ENCODE measurements at regions not wholly inside any gene's neighbourhood (a gene's known extent, or its start where the extent isn't known, plus 50 kb on each side); places are given as distances from the start of the nearest gene placed in this dataset.

DNA sequence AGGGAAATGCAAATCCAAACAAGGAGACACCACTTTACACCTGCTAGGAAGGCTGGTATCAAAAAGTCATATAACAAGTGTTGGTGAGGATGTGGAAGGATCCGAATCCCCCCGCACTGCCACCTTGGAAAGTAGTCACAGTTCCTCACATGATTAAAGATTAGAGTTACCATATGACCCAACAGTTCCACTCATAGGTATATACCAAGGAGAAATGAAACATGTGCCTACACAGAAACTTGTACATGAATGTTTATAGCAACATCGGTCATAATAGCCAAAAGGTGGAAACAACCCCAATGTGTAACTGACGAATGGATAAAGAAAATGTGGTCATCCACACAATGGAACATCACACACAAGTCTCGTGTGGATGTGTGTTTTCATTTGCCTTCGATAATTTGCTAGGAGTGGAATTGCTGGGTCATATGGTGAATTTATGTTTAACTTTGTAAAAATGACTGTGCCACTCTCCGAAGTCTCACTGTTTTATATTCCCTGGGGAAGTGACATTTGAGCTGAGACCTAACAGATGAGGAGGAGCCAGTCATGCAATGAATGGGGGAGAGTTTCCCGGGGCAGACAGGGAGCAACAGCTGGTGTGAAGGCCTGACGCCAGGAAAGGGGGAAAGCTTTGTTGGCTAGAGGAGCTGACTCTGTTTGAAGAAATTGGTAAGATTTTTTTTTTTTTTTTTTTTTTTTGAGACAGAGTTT is 125.9 kb upstream of the MLN start:
- TF ChIP-seq, protein P1, sequence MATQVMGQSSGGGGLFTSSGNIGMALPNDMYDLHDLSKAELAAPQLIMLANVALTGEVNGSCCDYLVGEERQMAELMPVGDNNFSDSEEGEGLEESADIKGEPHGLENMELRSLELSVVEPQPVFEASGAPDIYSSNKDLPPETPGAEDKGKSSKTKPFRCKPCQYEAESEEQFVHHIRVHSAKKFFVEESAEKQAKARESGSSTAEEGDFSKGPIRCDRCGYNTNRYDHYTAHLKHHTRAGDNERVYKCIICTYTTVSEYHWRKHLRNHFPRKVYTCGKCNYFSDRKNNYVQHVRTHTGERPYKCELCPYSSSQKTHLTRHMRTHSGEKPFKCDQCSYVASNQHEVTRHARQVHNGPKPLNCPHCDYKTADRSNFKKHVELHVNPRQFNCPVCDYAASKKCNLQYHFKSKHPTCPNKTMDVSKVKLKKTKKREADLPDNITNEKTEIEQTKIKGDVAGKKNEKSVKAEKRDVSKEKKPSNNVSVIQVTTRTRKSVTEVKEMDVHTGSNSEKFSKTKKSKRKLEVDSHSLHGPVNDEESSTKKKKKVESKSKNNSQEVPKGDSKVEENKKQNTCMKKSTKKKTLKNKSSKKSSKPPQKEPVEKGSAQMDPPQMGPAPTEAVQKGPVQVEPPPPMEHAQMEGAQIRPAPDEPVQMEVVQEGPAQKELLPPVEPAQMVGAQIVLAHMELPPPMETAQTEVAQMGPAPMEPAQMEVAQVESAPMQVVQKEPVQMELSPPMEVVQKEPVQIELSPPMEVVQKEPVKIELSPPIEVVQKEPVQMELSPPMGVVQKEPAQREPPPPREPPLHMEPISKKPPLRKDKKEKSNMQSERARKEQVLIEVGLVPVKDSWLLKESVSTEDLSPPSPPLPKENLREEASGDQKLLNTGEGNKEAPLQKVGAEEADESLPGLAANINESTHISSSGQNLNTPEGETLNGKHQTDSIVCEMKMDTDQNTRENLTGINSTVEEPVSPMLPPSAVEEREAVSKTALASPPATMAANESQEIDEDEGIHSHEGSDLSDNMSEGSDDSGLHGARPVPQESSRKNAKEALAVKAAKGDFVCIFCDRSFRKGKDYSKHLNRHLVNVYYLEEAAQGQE (IDR thresholded peaks at IDR 0.05; ENCODE audit: low read depth, low read length): no peak
- TF ChIP-seq JUNB (IDR thresholded peaks at IDR 0.05) (no peak), SIX5 (IDR thresholded peaks at IDR 0.05; ENCODE audit: low read depth, low read length, severe bottlenecking) (no peak), EP300 (IDR thresholded peaks at IDR 0.05; ENCODE audit: borderline replicate concordance in 1 of 2, control insufficient read depth in 1 of 2, low read depth in 2 of 2, low read length in 2 of 2) (peak in 1 of 2 experiments; percentile 50; a peak in 1 of 4 replicates), MYC (IDR thresholded peaks at IDR 0.05; ENCODE audit: insufficient read depth, insufficient read length, insufficient replicate concordance, low read length, severe bottlenecking) (no peak), RELA (IDR thresholded peaks at IDR 0.05; ENCODE audit: borderline replicate concordance, partially characterized antibody) (no peak), NFYA (IDR thresholded peaks at IDR 0.05; ENCODE audit: borderline replicate concordance, low read depth, low read length) (no peak), POLR2AphosphoS5 (IDR thresholded peaks at IDR 0.05; ENCODE audit: low read length) (no peak), MAX (IDR thresholded peaks at IDR 0.05; ENCODE audit: low read depth, low read length) (no peak), BCLAF1 (IDR thresholded peaks at IDR 0.05) (no peak), LARP7 (IDR thresholded peaks at IDR 0.05) (no peak), HDAC2 (IDR thresholded peaks at IDR 0.05) (no peak)
- TF ChIP-seq, protein P2, sequence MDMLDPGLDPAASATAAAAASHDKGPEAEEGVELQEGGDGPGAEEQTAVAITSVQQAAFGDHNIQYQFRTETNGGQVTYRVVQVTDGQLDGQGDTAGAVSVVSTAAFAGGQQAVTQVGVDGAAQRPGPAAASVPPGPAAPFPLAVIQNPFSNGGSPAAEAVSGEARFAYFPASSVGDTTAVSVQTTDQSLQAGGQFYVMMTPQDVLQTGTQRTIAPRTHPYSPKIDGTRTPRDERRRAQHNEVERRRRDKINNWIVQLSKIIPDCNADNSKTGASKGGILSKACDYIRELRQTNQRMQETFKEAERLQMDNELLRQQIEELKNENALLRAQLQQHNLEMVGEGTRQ (IDR thresholded peaks at IDR 0.05; ENCODE audit: borderline replicate concordance, low read depth, low read length): no peak
- TF ChIP-seq, protein P3, sequence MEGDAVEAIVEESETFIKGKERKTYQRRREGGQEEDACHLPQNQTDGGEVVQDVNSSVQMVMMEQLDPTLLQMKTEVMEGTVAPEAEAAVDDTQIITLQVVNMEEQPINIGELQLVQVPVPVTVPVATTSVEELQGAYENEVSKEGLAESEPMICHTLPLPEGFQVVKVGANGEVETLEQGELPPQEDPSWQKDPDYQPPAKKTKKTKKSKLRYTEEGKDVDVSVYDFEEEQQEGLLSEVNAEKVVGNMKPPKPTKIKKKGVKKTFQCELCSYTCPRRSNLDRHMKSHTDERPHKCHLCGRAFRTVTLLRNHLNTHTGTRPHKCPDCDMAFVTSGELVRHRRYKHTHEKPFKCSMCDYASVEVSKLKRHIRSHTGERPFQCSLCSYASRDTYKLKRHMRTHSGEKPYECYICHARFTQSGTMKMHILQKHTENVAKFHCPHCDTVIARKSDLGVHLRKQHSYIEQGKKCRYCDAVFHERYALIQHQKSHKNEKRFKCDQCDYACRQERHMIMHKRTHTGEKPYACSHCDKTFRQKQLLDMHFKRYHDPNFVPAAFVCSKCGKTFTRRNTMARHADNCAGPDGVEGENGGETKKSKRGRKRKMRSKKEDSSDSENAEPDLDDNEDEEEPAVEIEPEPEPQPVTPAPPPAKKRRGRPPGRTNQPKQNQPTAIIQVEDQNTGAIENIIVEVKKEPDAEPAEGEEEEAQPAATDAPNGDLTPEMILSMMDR (IDR thresholded peaks at IDR 0.05 in 2 of 3, conservative IDR thresholded peaks at IDR 0.05 in 1 of 3; ENCODE audit: control insufficient read depth in 2 of 3, extremely low read depth in 1 of 3, insufficient read depth in 1 of 3, low read depth in 3 of 3, low read length in 3 of 3): no peak
